RPMI7951 (cell line): ENCODE measurements at regions not wholly inside any gene's neighbourhood (a gene's known extent, or its start where the extent isn't known, plus 50 kb on each side); places are given as distances from the start of the nearest gene placed in this dataset.

Source experiments
- DNase-seq: peaks from one replicate; pipeline ENCODE4 v3.0.0-alpha.2; 2012; ENCODE audit warnings: low read depth

- DNase-seq = peak; percentile 68
Observed at GRCh38 chr6:14031516-14031915, 86.1 kb upstream of the CD83 start.

GRCh38 chr6:14035071-14035847, 82.3 kb upstream of the CD83 start:
- DNase-seq = peak; percentile 84

- DNase-seq = no peak
Observed at GRCh38 chr6:14035874-14036273, 81.7 kb upstream of the CD83 start.

- DNase-seq = no peak
Observed at GRCh38 chr6:14036911-14037310, 80.7 kb upstream of the CD83 start.

- peak; percentile 83 for DNase-seq
Observed at GRCh38 chr6:14037402-14038277, 79.9 kb upstream of the CD83 start.

GRCh38 chr6:14038467-14039437, 78.8 kb upstream of the CD83 start:
- DNase-seq = no peak

GRCh38 chr6:14040042-14040441, 77.5 kb upstream of the CD83 start:
- no peak for DNase-seq

- peak; percentile 50 for DNase-seq
Observed at GRCh38 chr6:14046476-14047068, 71.0 kb upstream of the CD83 start.

- no peak for DNase-seq
Observed at GRCh38 chr6:14047151-14047740, 70.3 kb upstream of the CD83 start.

GRCh38 chr6:14048837-14049236, 68.7 kb upstream of the CD83 start:
- DNase-seq = no peak

GRCh38 chr6:14051355-14051754, 66.2 kb upstream of the CD83 start:
- no peak for DNase-seq

- DNase-seq = peak; percentile 8
Observed at GRCh38 chr6:14053811-14054210, 63.8 kb upstream of the CD83 start.

- no peak for DNase-seq
Observed at GRCh38 chr6:14055541-14055940, 62.0 kb upstream of the CD83 start.

GRCh38 chr6:14058029-14058695, 59.4 kb upstream of the CD83 start:
- no peak for DNase-seq

- DNase-seq = no peak
Observed at GRCh38 chr6:14058735-14059134, 58.8 kb upstream of the CD83 start.

- peak; percentile 74 for DNase-seq
Observed at GRCh38 chr6:14059791-14060436, 57.7 kb upstream of the CD83 start.

- peak; percentile 29 for DNase-seq
Observed at GRCh38 chr6:14060971-14061370, 56.6 kb upstream of the CD83 start.

GRCh38 chr6:14061643-14062042, 55.9 kb upstream of the CD83 start:
- no peak for DNase-seq

GRCh38 chr6:14062345-14063029, 55.1 kb upstream of the CD83 start:
- no peak for DNase-seq
